ENCODE measurements at regions not wholly inside any gene's neighbourhood (a gene's known extent, or its start where the extent isn't known, plus 50 kb on each side); places are given as distances from the start of the nearest gene placed in this dataset.

- Histone ChIP-seq H3K27ac (no peak overlapping the region), H3K4me3 (no peak overlapping the region), H3K36me3 (no peaks in the 10 kb centered on the region), H3K4me1 (peaks cover 9% of the 10 kb centered on the region), H3K27me3 (no peaks in the 10 kb centered on the region), H3K9me3 (no peaks in the 10 kb centered on the region)
- intact Hi-C loops (cut with DNase I): no loop called here
- TF ChIP-seq POLR2A (IDR thresholded peaks at IDR 0.05) (no peak), CTCF (IDR thresholded peaks at IDR 0.05) (no peak), POLR2AphosphoS5 (IDR thresholded peaks at IDR 0.05; ENCODE audit: insufficient read depth in 1 of 2, low read depth in 1 of 2) (no peak)
- DNase-seq (ENCODE audit: extremely low spot score in 2 of 2): peak in 1 of 2 donors; percentile 37
Observed at GRCh38 chr5:175243441-175243840, 200.5 kb downstream of the DRD1 start.

- Histone ChIP-seq H3K4me3 (no peak overlapping the region), H3K27ac (no peak overlapping the region), H3K4me1 (peaks cover 6% of the 10 kb centered on the region), H3K9me3 (no peaks in the 10 kb centered on the region), H3K36me3 (no peaks in the 10 kb centered on the region), H3K27me3 (no peaks in the 10 kb centered on the region)
- no peak for DNase-seq (ENCODE audit: extremely low spot score in 2 of 2)
- no peak for TF ChIP-seq POLR2A (IDR thresholded peaks at IDR 0.05)
- TF ChIP-seq POLR2AphosphoS5 (IDR thresholded peaks at IDR 0.05; ENCODE audit: insufficient read depth in 1 of 2, low read depth in 1 of 2): no peak
- no peak for TF ChIP-seq CTCF (IDR thresholded peaks at IDR 0.05)
- intact Hi-C loops (cut with DNase I): no loop called here
Observed at GRCh38 chr5:175242207-175242606, 201.8 kb downstream of the DRD1 start.

- H3K4me3 ChIP-seq: no peak overlapping the region
- intact Hi-C loops (cut with DNase I): no loop called here
- no peak for TF ChIP-seq POLR2A (IDR thresholded peaks at IDR 0.05)
- TF ChIP-seq CTCF (IDR thresholded peaks at IDR 0.05): no peak
- no peak for TF ChIP-seq POLR2AphosphoS5 (IDR thresholded peaks at IDR 0.05; ENCODE audit: insufficient read depth in 1 of 2, low read depth in 1 of 2)
- H3K27me3 ChIP-seq: no peaks in the 10 kb centered on the region
- H3K9me3 ChIP-seq: no peaks in the 10 kb centered on the region
- DNase-seq (ENCODE audit: extremely low spot score in 2 of 2): no peak
- H3K27ac ChIP-seq: no peak overlapping the region
- no peaks in the 10 kb centered on the region for H3K36me3 ChIP-seq
- no peaks in the 10 kb centered on the region for H3K4me1 ChIP-seq
Observed at GRCh38 chr5:175238326-175238725, 205.7 kb downstream of the DRD1 start.

- H3K9me3 ChIP-seq: no peaks in the 10 kb centered on the region
- H3K4me1 ChIP-seq: no peaks in the 10 kb centered on the region
- H3K27ac ChIP-seq: no peak overlapping the region
- H3K36me3 ChIP-seq: no peaks in the 10 kb centered on the region
- H3K4me3 ChIP-seq: no peak overlapping the region
- intact Hi-C loops (cut with DNase I): no loop called here
- no peak for DNase-seq (ENCODE audit: extremely low spot score in 2 of 2)
- TF ChIP-seq POLR2A (IDR thresholded peaks at IDR 0.05) (no peak), CTCF (IDR thresholded peaks at IDR 0.05) (no peak), POLR2AphosphoS5 (IDR thresholded peaks at IDR 0.05; ENCODE audit: insufficient read depth in 1 of 2, low read depth in 1 of 2) (no peak)
- no peaks in the 10 kb centered on the region for H3K27me3 ChIP-seq
Observed at GRCh38 chr5:175236176-175236575, 207.8 kb downstream of the DRD1 start.

- intact Hi-C loops (cut with DNase I): no loop called here
- no peaks in the 10 kb centered on the region for H3K36me3 ChIP-seq
- TF ChIP-seq POLR2A (IDR thresholded peaks at IDR 0.05) (no peak), POLR2AphosphoS5 (IDR thresholded peaks at IDR 0.05; ENCODE audit: insufficient read depth in 1 of 2, low read depth in 1 of 2) (no peak), CTCF (IDR thresholded peaks at IDR 0.05) (no peak)
- no peak overlapping the region for H3K27ac ChIP-seq
- H3K9me3 ChIP-seq: no peaks in the 10 kb centered on the region
- no peak overlapping the region for H3K4me3 ChIP-seq
- H3K4me1 ChIP-seq: no peaks in the 10 kb centered on the region
- DNase-seq (ENCODE audit: extremely low spot score in 2 of 2): no peak
- no peaks in the 10 kb centered on the region for H3K27me3 ChIP-seq
Observed at GRCh38 chr5:175235251-175235960, 208.6 kb downstream of the DRD1 start.
